Gastroesophageal sphincter (tissue), 3 donors: ENCODE measurements at regions not wholly inside any gene's neighbourhood (a gene's known extent, or its start where the extent isn't known, plus 50 kb on each side); places are given as distances from the start of the nearest gene placed in this dataset.

Source experiments
- POLR2AphosphoS5 ChIP-seq: sonication (generic); formaldehyde crosslinking; IDR thresholded peaks from one replicate; pipeline ENCODE4 v1.6.1; 2017; ENCODE audit warnings: antibody characterized with exemption
- TF ChIP-seq, protein P1 (sequence below), 4 experiments: fragments of 200-600 bp in 2 of 4; fragments of 450-650 bp in 2 of 4; sonication (generic) in 1 of 4; IDR thresholded peaks; one replicate each; pipeline ENCODE4 v1.5.1; 2017 to 2019; ENCODE audit warnings: antibody characterized with exemption in 4 of 4, mild to moderate bottlenecking in 2 of 4, moderate library complexity in 2 of 4

DNA sequence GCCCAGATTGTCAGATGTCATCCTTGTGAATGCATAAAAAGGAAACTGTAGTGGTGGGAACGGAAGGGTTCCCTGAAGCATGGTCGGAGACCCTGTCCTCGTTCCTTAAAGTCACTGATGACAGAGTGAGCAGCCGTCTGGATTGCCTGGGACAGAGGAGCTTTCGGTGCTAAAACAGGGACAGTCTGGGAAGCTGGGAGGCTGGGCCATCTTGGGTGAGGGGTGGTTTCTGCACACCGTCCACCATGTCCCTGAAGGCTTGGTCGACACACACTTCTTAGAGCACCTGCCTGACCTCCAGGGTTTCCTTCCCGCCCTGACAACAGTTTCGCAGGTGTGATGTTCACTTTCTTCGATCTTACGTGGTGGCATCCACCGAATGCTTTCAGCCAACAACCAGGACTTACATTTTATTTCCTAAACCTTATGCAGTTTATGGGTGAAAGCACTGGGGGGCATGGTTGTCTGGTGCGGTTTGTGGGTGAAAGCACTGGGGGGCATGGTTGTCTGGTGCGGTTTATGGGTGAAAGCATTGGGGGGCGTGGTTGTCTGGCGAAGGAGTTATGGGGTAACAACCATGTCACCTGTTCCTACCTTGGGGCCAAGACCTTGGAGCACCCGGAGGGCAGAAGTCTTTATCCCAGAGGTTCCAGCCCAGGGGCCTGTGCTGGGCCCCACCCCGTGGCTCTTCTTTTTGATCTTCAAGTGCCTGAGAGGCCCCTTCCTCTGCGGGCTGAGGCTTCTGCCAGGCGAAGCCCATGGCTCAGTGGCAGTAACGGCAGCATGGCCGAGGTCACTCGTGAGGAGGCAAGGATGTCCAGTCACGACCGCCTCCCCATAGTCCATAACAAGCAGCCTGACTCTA, 81.7 kb upstream of the FRMD1 start:
- TF ChIP-seq, protein P1, sequence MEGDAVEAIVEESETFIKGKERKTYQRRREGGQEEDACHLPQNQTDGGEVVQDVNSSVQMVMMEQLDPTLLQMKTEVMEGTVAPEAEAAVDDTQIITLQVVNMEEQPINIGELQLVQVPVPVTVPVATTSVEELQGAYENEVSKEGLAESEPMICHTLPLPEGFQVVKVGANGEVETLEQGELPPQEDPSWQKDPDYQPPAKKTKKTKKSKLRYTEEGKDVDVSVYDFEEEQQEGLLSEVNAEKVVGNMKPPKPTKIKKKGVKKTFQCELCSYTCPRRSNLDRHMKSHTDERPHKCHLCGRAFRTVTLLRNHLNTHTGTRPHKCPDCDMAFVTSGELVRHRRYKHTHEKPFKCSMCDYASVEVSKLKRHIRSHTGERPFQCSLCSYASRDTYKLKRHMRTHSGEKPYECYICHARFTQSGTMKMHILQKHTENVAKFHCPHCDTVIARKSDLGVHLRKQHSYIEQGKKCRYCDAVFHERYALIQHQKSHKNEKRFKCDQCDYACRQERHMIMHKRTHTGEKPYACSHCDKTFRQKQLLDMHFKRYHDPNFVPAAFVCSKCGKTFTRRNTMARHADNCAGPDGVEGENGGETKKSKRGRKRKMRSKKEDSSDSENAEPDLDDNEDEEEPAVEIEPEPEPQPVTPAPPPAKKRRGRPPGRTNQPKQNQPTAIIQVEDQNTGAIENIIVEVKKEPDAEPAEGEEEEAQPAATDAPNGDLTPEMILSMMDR (IDR thresholded peaks at IDR 0.05): no peak
- no peak for TF ChIP-seq POLR2AphosphoS5
